HL-60 (cell line): ENCODE measurements at regions not wholly inside any gene's neighbourhood (a gene's known extent, or its start where the extent isn't known, plus 50 kb on each side); places are given as distances from the start of the nearest gene placed in this dataset.

Source experiments
- DNase-seq, 2 experiments: peaks; one replicate each; pipeline ENCODE4 v3.0.0-alpha.2; 2010 to 2020; ENCODE audit warnings: low read depth in 1 of 2, low spot score in 1 of 2
- H3K27ac ChIP-seq: fragments of 250-450 bp; sonication (Bioruptor Pico); replicated peaks from 2 replicates; pipeline ENCODE4 v1.5.1; 2020; ENCODE audit warnings: mild to moderate bottlenecking, moderate library complexity
- H3K27me3 ChIP-seq: fragments of 250-450 bp; sonication (Bioruptor Pico); 2 replicates; pipeline ENCODE4 v1.5.1; 2021; ENCODE audit warnings: mild to moderate bottlenecking, moderate library complexity; ENCODE audit not compliant: insufficient read depth, poor library complexity, severe bottlenecking
- H3K4me3 ChIP-seq: replicated peaks from 2 replicates; pipeline ENCODE4 v1.5.1; 2011; ENCODE audit warnings: mild to moderate bottlenecking, control low read depth, low read length; ENCODE audit not compliant: insufficient read depth
- GABPA ChIP-seq: IDR thresholded peaks from 2 replicates; pipeline ENCODE4 v1.6.1; 2012; ENCODE audit warnings: low read depth
- POLR2AphosphoS5 ChIP-seq: IDR thresholded peaks from 2 replicates; pipeline ENCODE4 v1.6.1; 2012; ENCODE audit warnings: low read depth
- REST ChIP-seq: IDR thresholded peaks from 2 replicates; pipeline ENCODE4 v1.6.1; 2012; ENCODE audit warnings: low read depth; ENCODE audit not compliant: insufficient replicate concordance
- SPI1 ChIP-seq: IDR thresholded peaks from 2 replicates; pipeline ENCODE4 v1.6.1; 2012; ENCODE audit warnings: low read depth, mild to moderate bottlenecking, borderline replicate concordance
- TF ChIP-seq, protein P1 (sequence below): IDR thresholded peaks from one replicate; pipeline ENCODE4 v1.5.1; 2011; ENCODE audit warnings: low read length, control low read depth, inconsistent platforms; ENCODE audit not compliant: insufficient read depth

- no peak for DNase-seq
- no peak overlapping the region for H3K4me3 ChIP-seq
- TF ChIP-seq REST: no peak
- no peak for TF ChIP-seq GABPA
- TF ChIP-seq SPI1: no peak
- no peak for TF ChIP-seq POLR2AphosphoS5
- TF ChIP-seq, protein P1, sequence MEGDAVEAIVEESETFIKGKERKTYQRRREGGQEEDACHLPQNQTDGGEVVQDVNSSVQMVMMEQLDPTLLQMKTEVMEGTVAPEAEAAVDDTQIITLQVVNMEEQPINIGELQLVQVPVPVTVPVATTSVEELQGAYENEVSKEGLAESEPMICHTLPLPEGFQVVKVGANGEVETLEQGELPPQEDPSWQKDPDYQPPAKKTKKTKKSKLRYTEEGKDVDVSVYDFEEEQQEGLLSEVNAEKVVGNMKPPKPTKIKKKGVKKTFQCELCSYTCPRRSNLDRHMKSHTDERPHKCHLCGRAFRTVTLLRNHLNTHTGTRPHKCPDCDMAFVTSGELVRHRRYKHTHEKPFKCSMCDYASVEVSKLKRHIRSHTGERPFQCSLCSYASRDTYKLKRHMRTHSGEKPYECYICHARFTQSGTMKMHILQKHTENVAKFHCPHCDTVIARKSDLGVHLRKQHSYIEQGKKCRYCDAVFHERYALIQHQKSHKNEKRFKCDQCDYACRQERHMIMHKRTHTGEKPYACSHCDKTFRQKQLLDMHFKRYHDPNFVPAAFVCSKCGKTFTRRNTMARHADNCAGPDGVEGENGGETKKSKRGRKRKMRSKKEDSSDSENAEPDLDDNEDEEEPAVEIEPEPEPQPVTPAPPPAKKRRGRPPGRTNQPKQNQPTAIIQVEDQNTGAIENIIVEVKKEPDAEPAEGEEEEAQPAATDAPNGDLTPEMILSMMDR: no peak
Observed at GRCh38 chr15:96817900-96818299, 487.4 kb downstream of the NR2F2 start.

GRCh38 chr15:96818861-96819260 lies 488.4 kb downstream of the NR2F2 start:
- DNase-seq: no peak
- no peaks in the 10 kb centered on the region for H3K27me3 ChIP-seq
- TF ChIP-seq POLR2AphosphoS5 (no peak), SPI1 (no peak), GABPA (no peak), REST (no peak)
- TF ChIP-seq, protein P1: no peak
- H3K27ac ChIP-seq: no peak overlapping the region
- no peak overlapping the region for H3K4me3 ChIP-seq

More at GRCh38 chr15:96817900-96818299, 487.4 kb downstream of the NR2F2 start:
- Histone ChIP-seq H3K27ac (no peak overlapping the region), H3K27me3 (no peaks in the 10 kb centered on the region)

GRCh38 chr15:96827981-96828380 lies 497.5 kb downstream of the NR2F2 start:
- Histone ChIP-seq H3K27ac (no peak overlapping the region), H3K27me3 (no peaks in the 10 kb centered on the region), H3K4me3 (no peak overlapping the region)
- TF ChIP-seq SPI1: peak; percentile 50; the same call in 1 of the 2 replicates
- TF ChIP-seq, protein P1: no peak
- TF ChIP-seq GABPA: no peak
- no peak for TF ChIP-seq POLR2AphosphoS5
- DNase-seq: no peak
